Cardiac muscle cell (in vitro differentiated cells and primary cell): ENCODE measurements at regions not wholly inside any gene's neighbourhood (a gene's known extent, or its start where the extent isn't known, plus 50 kb on each side); places are given as distances from the start of the nearest gene placed in this dataset.
"Not testable (repeated sequence)": the region's sequence is repeated elsewhere in the genome, so short reads cannot be mapped to it uniquely, and the experiment has no call there.

Source experiments
- DNase-seq, 2 donors: peaks; one replicate each; pipeline versions ENCODE4 v3.0.0 to v3.0.0-alpha.2; 2010 to 2017; ENCODE audit warnings: low read depth in 1 of 2, low spot score in 1 of 2
- H3K27ac ChIP-seq: fragments of 200-600 bp; sonication (generic); 2 replicates; pipeline ENCODE4 v1.5.1; 2016
- H3K27me3 ChIP-seq: fragments of 200-600 bp; sonication (generic); 2 replicates; pipeline ENCODE4 v1.6.0; 2016; ENCODE audit warnings: control low read depth
- H3K36me3 ChIP-seq: fragments of 200-600 bp; sonication (generic); 2 replicates; pipeline ENCODE4 v1.5.1; 2016; ENCODE audit warnings: control low read depth
- H3K4me1 ChIP-seq: fragments of 200-600 bp; sonication (generic); 2 replicates; pipeline ENCODE4 v1.8.1; 2017; ENCODE audit warnings: low read depth, mild to moderate bottlenecking, mixed run types
- H3K4me3 ChIP-seq: fragments of 200-600 bp; sonication (generic); 2 replicates; pipeline ENCODE4 v1.5.1; 2016; ENCODE audit warnings: mild to moderate bottlenecking
- H3K9me3 ChIP-seq: fragments of 200-600 bp; sonication (generic); 2 replicates; pipeline ENCODE4 v1.5.1; 2017; ENCODE audit warnings: low read depth, mild to moderate bottlenecking, control low read depth
- TF ChIP-seq, protein P1 (sequence below): IDR thresholded peaks from 2 replicates; pipeline ENCODE4 v1.5.1; 2012; ENCODE audit warnings: low read depth, mild to moderate bottlenecking, low read length

DNA sequence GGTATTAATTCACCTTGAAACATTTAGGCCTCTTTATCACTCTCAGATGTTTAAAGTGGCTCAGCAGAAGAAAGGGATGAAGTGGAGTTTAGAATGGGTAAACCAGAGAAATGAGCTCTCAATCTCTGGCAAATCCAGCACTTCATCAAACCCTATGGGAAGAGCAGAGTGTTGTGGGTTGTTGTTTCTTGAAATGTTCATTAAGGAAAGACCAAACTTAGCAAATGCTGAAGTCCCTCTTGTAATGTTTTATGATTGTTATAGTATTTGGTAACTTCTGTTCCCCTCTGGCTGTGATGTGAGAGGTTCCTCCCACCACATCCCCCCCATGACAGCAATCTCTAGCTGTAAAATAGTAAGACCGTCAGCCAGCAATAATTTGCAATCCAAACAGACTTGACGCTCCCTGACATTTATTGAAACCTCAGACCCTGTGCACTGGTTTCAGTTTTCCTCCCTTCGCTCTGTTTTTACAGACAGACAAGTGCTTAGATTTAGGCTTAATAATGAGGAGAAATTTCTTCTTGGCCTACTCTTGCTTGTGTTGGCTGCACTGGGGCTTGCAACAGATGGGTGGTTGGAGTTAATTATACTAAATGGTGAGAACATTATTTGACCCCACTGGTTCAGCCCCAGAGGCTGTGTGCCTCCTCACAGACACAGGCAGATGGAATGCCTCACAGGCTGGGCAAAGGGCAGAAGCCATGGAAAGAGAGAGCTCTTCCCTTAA lies 609.4 kb upstream of the SOX9 start:
- Histone ChIP-seq H3K4me3 (no peak overlapping the region), H3K36me3 (no peaks in the 10 kb centered on the region), H3K9me3 (no peaks in the 10 kb centered on the region), H3K27ac (no peak overlapping the region), H3K4me1 (no peaks in the 10 kb centered on the region), H3K27me3 (no peaks in the 10 kb centered on the region)
- DNase-seq: no peak
- TF ChIP-seq, protein P1, sequence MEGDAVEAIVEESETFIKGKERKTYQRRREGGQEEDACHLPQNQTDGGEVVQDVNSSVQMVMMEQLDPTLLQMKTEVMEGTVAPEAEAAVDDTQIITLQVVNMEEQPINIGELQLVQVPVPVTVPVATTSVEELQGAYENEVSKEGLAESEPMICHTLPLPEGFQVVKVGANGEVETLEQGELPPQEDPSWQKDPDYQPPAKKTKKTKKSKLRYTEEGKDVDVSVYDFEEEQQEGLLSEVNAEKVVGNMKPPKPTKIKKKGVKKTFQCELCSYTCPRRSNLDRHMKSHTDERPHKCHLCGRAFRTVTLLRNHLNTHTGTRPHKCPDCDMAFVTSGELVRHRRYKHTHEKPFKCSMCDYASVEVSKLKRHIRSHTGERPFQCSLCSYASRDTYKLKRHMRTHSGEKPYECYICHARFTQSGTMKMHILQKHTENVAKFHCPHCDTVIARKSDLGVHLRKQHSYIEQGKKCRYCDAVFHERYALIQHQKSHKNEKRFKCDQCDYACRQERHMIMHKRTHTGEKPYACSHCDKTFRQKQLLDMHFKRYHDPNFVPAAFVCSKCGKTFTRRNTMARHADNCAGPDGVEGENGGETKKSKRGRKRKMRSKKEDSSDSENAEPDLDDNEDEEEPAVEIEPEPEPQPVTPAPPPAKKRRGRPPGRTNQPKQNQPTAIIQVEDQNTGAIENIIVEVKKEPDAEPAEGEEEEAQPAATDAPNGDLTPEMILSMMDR: no peak

DNA sequence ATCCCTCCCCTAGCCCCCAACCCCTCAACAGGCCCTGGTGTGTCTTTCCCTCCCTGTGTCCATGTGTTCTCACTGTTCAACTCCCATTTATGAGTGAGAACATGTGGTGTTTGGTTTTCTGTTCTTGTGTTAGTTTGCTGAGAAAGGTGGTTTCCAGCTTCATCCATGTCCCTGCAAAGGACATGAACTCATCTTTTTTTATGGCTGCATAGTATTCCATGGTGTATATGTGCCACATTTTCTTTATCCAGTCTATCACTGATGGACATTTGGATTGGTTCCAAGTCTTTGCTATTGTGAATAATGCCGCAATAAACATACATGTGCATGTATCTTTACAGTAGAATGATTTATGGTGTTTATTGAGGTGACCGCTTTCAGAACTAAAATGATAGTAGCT lies 607.1 kb upstream of the SOX9 start:
- DNase-seq, H3K4me1 ChIP-seq, H3K36me3 ChIP-seq, H3K4me3 ChIP-seq, H3K9me3 ChIP-seq, H3K27ac ChIP-seq, H3K27me3 ChIP-seq: not testable (repeated sequence)

DNA sequence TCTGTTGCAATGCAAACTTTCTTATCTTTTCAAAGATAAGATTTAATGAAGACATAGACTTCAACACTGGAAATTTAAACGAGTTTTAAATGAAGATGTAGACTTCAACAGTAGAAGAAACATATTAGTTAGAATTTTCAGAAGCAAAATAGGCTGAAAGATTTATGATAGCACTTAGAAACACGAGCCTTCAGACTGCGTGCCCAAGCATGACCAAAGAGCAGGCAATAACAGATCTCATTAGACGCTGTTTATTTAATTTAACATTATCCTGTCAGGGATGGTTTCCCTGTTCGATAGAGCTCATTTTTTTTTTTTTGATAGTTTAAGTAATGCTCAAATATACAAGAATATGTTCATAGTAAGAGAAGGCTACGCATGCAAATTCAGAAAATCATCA lies 604.7 kb upstream of the SOX9 start:
- H3K27ac ChIP-seq: no peak overlapping the region
- no peaks in the 10 kb centered on the region for H3K4me1 ChIP-seq
- DNase-seq: no peak
- H3K36me3 ChIP-seq: no peaks in the 10 kb centered on the region
- H3K9me3 ChIP-seq: no peaks in the 10 kb centered on the region
- H3K27me3 ChIP-seq: no peaks in the 10 kb centered on the region
- no peak overlapping the region for H3K4me3 ChIP-seq
- TF ChIP-seq, protein P1: no peak

DNA sequence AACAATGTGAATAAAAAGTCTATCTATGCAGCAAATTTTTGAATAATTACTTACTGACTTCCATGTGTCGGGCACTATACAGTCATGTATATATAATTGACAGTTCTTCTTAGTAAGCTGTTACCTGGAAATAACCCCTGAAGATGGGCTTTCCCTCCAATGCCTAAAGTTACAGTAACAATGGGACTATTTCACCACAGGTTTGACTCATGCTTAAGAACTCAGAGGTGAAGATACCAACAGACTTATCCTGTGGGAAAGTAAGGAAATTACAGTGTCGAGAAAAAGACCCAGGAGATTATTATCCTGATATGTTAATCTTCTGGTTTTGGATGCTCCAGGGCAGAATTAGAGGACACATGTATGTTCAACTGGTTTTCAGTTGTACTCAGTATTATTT lies 601.5 kb upstream of the SOX9 start:
- H3K4me3 ChIP-seq: no peak overlapping the region
- H3K27ac ChIP-seq: no peak overlapping the region
- DNase-seq: no peak
- TF ChIP-seq, protein P1: no peak
- H3K4me1 ChIP-seq: no peaks in the 10 kb centered on the region
- H3K27me3 ChIP-seq: no peaks in the 10 kb centered on the region
- H3K36me3 ChIP-seq: no peaks in the 10 kb centered on the region
- H3K9me3 ChIP-seq: no peaks in the 10 kb centered on the region

DNA sequence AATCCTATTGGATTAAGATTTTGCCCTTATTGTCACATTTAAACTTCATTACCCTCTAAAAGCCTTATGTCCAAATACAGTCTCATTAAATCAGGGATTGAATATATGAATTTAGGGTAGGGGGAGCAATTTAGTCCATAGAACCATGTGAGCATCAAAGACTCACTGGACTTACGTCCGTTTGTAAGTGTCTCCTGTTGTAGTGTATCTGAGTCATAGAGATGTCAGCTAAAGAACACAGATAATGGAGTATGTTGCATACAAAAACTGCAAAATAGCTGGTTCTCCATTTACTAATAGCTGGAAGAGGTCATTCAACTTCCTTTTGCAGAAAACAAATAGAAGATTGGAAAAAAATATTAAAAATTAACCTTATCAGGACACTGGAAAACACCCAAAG lies 599.1 kb upstream of the SOX9 start:
- TF ChIP-seq, protein P1: no peak
- Histone ChIP-seq H3K36me3 (no peaks in the 10 kb centered on the region), H3K9me3 (no peaks in the 10 kb centered on the region), H3K27ac (no peak overlapping the region), H3K4me1 (no peaks in the 10 kb centered on the region), H3K27me3 (no peaks in the 10 kb centered on the region), H3K4me3 (no peak overlapping the region)
- DNase-seq: no peak

DNA sequence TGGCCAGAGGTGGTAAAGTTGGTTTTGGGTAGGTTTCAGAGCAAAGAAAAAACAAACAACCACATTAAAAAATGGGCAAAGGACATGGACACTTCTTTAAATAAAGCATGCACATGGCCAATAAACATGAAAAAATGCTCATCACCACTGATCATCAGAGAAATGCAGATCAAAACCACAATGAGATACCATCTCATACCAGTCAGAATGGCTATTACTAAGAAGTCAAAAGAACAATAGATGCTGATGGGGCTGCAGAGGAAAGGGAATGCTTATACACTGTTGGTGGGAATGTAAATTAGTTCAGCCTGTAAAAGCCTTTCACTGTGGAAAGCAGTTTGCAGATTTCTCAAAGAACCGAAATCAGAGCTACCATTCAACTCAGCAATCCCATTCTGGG lies 598.4 kb upstream of the SOX9 start:
- no peaks in the 10 kb centered on the region for H3K27me3 ChIP-seq
- no peaks in the 10 kb centered on the region for H3K36me3 ChIP-seq
- no peak for DNase-seq
- no peaks in the 10 kb centered on the region for H3K9me3 ChIP-seq
- H3K27ac ChIP-seq: no peak overlapping the region
- H3K4me1 ChIP-seq: no peaks in the 10 kb centered on the region
- TF ChIP-seq, protein P1: no peak
- no peak overlapping the region for H3K4me3 ChIP-seq
